SK-N-SH (cell line): ENCODE measurements at regions not wholly inside any gene's neighbourhood (a gene's known extent, or its start where the extent isn't known, plus 50 kb on each side); places are given as distances from the start of the nearest gene placed in this dataset.

Experiments
- GABPA ChIP-seq: IDR thresholded peaks from 2 replicates; pipeline ENCODE4 v1.4.0; 2012; ENCODE audit warnings: low read depth, mild to moderate bottlenecking
- MEF2A ChIP-seq: IDR thresholded peaks from 2 replicates; pipeline ENCODE4 v1.4.0; 2012; ENCODE audit warnings: low read depth, borderline replicate concordance
- POLR2AphosphoS5 ChIP-seq: IDR thresholded peaks from 2 replicates; pipeline ENCODE4 v1.6.1; 2012; ENCODE audit warnings: low read depth, low read length
- SMC3 ChIP-seq: IDR thresholded peaks from 2 replicates; pipeline ENCODE4 v1.6.1; 2012; ENCODE audit warnings: low read depth, low read length, improper control_type of control experiment
- TF ChIP-seq, protein P1 (sequence below): fragments of 200-600 bp; sonication (generic); IDR thresholded peaks from 2 replicates; pipeline ENCODE4 v1.6.1; 2017; ENCODE audit warnings: antibody characterized with exemption, mild to moderate bottlenecking, moderate library complexity
- TF ChIP-seq, protein P2 (sequence below): IDR thresholded peaks from 2 replicates; pipeline ENCODE4 v1.4.0; 2012; ENCODE audit warnings: low read depth
- TF ChIP-seq, protein P3 (sequence below): fragments of 150-350 bp; IDR thresholded peaks from 2 replicates; pipeline ENCODE4 v1.6.1; 2017; ENCODE audit warnings: antibody characterized with exemption, low read length, low read depth, borderline replicate concordance

DNA sequence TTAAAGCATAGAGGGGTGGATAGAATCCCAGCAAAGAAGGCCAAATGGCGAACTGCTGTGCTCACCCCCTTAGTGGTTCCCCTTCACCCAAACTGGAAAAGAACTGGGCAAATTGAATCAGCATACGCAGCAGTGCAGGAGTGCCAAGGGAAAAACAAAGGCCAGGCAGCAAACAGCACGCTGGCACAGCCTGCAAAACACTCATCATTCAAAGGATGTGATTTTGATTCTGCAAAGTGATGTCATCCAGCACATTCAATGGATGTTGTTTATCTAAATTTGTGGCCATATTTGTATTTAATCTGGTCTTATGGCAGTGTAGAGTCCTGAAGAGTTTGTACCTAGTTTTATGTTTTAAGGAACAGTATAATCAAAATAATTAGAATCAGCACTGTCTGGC lies 71.8 kb upstream of the ECE1 start:
- TF ChIP-seq MEF2A: no peak
- TF ChIP-seq, protein P1, sequence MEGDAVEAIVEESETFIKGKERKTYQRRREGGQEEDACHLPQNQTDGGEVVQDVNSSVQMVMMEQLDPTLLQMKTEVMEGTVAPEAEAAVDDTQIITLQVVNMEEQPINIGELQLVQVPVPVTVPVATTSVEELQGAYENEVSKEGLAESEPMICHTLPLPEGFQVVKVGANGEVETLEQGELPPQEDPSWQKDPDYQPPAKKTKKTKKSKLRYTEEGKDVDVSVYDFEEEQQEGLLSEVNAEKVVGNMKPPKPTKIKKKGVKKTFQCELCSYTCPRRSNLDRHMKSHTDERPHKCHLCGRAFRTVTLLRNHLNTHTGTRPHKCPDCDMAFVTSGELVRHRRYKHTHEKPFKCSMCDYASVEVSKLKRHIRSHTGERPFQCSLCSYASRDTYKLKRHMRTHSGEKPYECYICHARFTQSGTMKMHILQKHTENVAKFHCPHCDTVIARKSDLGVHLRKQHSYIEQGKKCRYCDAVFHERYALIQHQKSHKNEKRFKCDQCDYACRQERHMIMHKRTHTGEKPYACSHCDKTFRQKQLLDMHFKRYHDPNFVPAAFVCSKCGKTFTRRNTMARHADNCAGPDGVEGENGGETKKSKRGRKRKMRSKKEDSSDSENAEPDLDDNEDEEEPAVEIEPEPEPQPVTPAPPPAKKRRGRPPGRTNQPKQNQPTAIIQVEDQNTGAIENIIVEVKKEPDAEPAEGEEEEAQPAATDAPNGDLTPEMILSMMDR: no peak
- TF ChIP-seq, protein P2, sequence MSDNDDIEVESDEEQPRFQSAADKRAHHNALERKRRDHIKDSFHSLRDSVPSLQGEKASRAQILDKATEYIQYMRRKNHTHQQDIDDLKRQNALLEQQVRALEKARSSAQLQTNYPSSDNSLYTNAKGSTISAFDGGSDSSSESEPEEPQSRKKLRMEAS: no peak
- TF ChIP-seq POLR2AphosphoS5: no peak
- TF ChIP-seq GABPA: no peak
- TF ChIP-seq, protein P3, sequence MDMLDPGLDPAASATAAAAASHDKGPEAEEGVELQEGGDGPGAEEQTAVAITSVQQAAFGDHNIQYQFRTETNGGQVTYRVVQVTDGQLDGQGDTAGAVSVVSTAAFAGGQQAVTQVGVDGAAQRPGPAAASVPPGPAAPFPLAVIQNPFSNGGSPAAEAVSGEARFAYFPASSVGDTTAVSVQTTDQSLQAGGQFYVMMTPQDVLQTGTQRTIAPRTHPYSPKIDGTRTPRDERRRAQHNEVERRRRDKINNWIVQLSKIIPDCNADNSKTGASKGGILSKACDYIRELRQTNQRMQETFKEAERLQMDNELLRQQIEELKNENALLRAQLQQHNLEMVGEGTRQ: no peak
- TF ChIP-seq SMC3: no peak
